ENCODE measurements at regions not wholly inside any gene's neighbourhood (a gene's known extent, or its start where the extent isn't known, plus 50 kb on each side); places are given as distances from the start of the nearest gene placed in this dataset.
"Not testable (repeated sequence)": the region's sequence is repeated elsewhere in the genome, so short reads cannot be mapped to it uniquely, and the experiment has no call there.

DNA sequence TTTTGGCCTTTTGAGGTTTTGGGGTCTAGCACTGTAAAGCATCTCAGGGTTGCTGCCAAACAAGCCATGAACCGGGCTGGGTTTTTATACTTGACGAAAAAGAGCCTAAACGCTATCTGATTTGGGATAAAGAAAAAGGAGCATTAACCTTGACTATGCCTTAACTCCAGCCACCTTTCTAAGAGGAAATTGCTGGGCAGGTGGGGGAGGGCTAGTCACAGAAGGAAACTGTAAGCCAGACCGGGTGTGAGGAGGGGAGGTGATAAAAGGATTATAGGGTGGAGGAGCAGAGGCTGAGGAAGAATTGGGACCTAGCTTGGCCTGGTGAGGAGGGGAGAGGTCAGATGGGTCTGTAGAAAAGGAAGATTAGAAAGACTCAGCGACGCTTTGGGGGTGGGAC is 335.2 kb upstream of the HTR1E start:
- DNase-seq = not testable (repeated sequence)

DNA sequence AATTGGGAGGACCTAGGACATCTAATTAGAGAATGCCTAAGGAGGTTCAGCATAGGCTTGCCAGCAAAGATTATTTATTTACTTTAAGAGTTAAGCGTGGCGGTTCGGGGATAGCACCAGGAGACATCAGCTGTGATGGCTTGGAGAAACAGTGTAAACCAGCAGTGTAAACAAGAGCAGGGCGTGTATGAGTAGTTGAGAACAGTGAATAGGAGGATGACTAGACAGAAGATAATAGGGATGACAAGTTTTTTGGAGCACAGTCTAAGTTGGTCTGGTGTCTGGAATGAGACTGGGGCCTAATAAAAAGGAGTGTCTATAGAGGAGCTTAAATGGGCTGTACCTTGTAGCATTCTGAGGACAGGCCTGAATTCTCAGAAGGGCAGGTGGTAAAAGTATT is 338.4 kb upstream of the HTR1E start:
- not testable (repeated sequence) for DNase-seq

DNA sequence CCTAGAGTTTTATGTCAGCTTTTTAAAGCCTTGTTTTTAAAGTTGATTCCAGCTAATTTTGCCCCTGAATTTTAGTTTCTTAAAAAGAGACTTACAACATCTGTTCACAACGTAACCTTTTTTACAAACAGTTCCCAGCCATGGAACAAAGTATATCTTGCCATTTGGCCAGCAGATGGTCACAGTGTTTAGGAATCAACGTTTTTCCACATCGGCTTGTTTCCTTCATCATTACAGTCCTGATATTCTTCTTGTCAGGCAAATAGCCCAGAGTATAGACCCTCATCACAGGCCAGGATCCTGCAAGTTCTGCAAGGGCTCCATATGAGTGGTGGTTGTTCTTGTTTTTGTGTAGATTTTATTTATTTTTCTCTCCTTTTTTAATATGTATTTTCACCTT is 341.7 kb upstream of the HTR1E start:
- no peak for DNase-seq

DNA sequence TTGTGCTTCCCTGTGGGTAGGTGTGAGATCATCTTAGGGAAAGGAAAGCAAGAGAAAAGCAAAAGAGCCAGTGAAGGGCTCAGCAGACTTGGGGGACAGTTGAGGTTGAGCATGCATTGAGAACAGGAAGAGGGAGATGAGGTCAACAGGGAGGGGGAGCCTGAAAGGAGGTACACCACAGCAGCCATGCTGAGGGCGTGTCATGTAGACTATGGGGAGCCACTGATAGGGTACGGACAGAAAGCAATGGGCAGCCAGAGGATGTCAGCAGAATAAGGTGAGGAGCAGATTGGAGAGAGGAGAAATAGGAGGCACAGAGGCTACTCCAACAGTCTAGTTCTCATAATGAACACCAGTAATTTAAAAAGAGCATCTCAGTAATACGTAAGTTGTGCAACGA is 351.1 kb upstream of the HTR1E start:
- no peak for DNase-seq

DNA sequence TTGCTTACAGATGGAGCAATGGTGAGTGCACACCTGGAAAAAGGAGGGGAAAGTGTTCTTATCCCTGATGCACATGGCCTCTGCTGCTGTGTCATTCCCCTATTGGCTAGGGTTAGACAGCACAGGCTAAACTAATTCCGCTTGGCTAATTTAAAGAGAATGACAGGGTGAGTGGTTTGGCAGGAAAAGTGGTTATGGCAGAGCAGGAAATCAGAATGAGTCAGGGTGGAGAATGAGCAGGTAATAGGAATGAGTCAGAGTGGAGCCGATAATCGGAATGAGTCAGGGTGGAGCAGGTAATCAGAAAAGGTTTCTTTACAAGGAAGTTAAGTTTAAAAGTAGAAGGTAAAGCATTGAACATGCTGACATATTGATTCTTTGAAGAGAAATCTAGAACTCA is 355.5 kb upstream of the HTR1E start:
- DNase-seq = no peak

DNA sequence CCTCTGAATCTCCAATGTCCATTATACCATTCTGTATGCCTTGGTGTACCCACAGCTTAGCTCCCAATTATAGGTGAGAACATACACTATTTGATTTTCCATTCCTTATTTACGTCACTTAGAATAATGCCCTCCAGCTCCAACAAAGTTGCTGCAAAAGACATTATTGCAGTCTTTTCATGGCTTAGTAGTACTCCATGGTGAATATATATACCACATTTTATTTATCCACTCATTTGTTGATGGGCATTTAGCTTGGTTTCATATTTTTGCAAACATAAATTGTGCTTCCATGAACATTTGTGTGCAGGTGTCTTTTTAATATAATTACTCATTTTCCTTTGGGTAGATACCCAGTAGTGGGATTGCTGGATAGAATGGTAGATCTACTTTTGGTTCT is 374.1 kb upstream of the HTR1E start:
- DNase-seq = no peak

DNA sequence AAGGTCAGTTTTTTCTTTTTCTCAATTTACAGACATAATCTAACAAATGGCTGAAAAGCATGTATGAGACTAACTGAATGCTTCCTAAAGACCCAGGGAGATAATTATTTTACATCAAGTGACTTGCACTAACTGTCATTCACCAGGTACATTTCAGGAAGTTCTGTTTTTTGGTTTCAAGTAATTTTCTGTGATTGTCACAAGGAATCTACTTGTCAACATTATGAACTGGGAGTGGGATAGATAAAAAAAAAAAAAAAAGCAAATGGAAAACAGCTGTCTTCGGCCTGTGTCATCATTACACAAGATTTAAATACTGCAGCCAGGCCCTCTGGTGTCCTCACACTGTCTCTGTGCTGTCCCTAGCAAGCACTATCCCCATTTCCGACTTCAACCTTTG is 379.0 kb upstream of the HTR1E start:
- DNase-seq = no peak

DNA sequence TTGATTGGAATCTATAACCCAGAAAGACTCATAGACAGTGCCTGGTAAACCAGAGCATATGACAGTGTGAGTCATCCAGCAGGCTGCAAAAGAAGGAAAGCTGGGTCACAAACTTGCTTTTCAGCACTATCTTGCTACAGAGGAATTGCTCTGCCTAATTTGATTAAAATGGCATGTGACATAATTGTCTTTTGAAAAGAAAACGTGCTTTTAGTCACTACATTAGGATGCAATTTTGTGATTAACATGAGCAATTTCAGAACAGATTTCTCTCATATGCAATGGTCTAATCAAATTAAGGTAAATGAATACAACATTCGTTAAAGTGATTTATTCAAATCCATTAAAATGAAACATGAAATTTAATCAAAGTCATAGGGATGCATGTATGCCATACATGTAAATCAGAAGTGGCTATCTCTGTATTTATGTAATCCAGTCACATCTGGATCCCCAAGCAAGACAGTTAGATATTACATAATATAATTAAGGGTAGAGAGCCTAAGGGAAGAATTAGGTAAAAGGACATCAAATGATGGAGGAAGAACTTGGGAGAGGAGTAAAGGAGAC is 400.0 kb upstream of the HTR1E start:
- no peak for DNase-seq

DNA sequence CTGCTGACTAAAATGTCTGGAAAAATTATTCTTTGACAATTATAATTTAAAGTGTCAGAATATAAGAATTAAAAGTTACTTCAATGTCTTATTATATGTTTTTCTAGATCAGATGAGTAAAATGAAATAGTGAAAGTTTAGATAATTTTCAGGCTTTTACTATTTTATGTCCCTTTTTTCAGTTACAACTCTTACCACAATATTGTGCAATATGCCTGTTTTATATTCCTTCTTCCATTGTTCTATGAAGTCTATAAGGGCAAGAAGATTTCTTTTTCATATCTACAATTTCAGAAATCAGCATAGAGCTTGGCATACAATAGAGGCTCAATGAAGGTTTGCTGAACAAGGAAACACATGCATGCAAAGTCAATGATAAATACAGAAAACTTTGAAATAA is 401.2 kb upstream of the HTR1E start:
- DNase-seq = no peak

DNA sequence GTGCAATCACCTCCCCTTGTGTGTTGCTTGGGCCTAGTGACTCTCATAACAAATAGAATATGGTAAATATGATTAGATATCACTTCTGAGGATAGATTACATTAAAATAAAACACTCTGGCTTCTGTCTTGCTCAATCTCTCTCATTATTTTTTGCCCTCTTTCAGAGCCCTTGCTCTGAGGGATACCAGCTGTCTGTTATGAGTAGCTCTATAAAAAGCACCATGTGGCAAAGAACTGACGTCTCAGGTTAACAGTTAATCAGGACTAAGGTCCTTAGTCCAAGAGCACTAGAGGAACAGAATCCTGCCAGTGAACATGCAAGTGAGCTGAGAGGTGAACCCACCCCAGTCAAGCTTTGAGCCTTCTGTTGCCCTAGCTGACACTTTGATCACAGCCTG is 402.2 kb upstream of the HTR1E start:
- no peak for DNase-seq

DNA sequence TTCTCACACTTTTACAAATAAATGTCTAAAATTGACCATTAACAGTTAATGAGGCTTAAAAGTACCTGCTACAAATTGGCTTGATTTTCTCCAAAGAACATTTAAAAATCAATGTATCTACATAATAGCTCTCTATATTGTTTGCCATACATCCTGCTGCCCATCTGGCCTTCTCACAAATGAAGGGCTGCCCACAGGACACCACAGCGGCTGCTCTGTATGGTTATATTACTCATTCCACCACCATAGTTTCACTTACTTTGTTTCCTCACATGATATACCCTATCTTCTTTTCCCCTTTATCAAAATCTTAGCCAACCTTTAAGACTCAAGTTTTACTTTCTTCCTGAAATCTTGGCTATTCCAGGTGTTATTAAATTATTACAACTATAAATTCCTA is 407.7 kb upstream of the HTR1E start:
- DNase-seq = no peak

DNA sequence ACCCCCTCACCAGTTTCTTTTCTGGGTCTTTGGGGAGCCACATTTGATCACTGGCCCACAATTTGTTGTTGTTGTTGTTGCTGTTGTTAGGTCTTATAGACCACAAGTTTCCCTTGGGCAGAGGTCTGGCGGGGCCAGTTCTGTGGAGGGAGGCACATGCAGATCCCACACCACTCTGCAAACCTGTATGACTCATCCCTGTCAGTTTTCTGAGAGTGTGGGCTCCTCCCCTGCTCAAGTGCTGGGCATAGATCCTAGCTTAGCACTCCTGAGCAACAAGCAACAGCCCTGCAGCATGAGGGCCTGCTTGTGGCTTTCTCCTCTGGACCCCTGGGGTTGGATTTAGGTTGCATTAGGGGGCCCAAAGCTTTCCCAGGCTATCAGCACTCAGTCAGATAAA is 411.1 kb upstream of the HTR1E start:
- no peak for DNase-seq

DNA sequence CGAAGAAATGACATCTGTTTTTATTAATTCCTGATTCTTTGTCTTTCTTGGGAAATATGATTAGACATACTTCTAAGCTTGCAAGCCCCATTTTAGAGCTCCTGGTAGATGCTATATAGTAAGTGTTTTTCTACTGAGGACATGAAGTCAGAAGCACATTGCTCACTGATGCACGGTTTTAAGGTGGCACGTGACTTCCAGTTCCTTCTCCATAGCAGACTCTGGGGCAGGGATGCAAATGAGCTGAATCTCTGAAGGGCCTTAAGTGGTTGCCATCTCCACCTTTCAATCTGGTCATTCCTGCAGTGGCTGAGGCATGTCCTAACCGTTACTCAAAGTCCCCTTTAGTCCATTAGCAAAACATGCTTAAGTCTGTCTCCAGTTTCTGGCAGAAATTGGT is 421.2 kb upstream of the HTR1E start:
- DNase-seq = no peak

DNA sequence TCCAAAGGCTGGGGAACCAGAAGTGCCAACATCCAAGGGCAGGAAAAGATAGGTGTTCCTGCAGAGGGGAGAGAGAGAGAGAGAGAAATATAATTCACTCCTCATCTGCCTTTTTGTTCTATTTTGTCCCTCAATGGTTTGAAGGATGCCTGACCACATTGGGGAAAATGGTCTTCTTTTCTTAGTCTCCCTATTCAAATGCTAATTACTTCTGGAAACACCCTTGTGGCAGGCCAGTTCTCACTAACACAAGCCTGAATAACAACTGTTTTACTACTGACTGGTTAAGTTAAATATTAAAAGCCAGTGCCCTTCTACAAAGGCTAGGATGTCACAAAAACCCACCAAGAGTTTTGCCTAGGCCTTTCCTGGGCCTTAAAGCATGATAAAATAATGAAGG is 425.4 kb upstream of the HTR1E start:
- no peak for DNase-seq

DNA sequence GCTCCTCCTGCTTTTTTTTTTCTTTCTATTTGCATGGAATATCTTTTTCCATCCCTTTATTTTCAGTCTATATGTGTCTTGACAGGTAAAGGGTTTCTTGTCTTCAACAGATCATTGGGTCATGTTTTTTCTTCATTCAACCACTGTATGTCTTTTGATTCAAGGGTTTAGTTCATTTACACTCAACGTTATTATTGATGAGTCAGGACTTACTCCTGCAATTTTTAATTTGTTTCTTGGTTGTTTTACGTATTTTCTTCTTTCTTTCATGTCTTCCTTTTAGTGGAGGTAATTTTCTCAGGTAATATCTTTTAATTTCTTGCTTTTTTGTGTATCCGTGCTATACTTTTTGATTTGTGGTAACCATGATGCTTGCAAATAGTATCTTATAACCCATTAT is 429.1 kb upstream of the HTR1E start:
- no peak for DNase-seq

DNA sequence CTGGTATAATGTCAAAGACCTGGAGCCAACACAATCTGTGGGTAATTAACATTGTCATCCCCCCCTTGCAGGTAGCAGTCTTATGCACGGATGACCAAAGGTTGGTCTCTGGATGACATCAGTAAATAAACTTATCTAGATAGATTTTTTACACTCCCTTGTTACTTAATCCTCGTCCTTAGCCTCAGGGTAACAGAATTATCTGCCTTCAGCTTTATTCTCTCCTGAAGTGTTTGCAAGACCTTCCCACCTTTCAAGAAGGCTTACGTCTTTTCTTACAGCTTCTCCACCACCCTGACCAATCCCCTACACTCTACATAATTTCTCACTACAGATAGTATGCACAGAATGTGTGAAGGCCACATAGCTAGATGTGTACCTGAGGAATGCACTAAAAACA is 434.8 kb upstream of the HTR1E start:
- no peak for DNase-seq

DNA sequence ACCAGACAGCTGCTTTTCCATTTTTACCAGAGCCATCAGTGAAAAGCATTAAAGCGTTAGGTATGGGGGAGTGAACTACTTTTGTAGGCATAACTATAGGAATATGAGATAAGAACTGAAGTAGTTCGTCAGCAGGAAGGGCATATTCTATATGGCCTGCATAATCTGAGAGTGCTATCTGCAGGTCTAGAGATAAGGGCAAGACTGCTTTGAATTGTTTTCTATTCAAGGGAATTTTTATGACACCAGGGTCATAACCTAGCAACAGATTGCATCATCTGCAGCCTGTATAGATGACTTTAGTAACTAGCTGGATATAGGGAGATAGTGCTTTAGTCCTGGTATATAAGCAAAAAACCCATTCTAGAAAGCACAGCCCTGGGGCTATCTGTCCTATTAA is 437.3 kb upstream of the HTR1E start:
- DNase-seq = no peak

DNA sequence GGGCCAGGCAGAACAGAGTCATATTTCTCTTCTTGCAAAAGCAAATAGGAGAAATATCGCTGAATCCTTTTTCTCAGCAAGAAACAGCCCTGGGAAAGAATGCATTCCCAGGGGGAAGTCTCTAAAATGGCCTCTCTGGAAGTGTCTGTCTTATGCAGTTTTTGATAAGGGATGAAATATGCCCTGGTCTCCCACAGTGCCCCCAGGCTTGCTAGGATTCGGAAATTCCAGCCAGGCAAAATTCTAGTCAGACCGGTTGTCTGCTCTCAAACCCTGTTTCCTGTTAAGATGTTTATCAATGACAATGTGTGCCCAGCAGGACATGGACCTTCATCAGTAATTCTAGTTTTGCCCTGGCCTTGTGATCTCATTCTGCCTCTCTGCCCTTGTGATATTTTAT is 448.3 kb upstream of the HTR1E start:
- not testable (repeated sequence) for DNase-seq

DNA sequence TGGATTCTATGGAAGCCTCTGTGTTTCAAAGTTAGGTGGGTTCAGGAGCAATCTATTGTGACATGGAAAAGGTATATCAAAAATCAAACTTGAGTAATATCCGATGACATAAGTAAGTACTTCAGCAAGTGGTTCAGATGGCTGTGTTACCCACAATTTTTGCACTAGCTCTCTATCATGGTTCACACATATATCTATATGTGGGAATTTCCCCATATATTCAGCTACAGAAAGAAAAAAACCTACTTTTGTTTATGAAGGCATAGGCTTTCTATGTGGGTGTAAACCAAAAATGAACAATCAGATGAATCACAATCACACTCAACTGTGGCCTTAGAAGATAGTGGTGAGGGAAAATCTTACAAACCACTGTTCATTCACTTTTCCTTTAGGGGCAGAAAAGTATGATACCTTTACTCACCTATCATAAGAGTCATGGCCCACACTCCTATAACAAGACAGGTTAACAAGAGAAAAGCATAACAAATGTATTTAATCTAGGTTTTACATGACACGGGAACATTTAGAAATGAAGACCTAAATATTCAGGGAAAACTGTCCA is 449.6 kb upstream of the HTR1E start:
- DNase-seq = no peak

DNA sequence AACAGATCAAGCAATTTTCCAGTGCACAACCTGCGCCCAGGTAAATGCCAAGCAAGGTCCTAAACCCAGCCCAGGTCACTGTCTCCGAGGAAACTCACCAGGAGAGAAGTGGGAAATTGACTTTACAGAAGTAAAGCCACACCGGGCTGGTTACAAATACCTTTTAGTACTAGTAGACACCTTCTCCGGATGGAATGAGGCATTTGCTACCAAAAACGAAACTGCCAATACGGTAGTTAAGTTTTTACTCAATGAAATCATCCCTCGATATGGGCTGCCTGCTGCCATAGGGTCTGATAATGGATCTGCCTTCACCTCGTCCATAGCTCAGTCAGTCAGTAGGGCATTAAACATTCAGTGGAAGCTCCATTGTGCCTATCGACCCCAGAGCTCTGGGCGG is 459.0 kb upstream of the HTR1E start:
- DNase-seq = not testable (repeated sequence)

DNA sequence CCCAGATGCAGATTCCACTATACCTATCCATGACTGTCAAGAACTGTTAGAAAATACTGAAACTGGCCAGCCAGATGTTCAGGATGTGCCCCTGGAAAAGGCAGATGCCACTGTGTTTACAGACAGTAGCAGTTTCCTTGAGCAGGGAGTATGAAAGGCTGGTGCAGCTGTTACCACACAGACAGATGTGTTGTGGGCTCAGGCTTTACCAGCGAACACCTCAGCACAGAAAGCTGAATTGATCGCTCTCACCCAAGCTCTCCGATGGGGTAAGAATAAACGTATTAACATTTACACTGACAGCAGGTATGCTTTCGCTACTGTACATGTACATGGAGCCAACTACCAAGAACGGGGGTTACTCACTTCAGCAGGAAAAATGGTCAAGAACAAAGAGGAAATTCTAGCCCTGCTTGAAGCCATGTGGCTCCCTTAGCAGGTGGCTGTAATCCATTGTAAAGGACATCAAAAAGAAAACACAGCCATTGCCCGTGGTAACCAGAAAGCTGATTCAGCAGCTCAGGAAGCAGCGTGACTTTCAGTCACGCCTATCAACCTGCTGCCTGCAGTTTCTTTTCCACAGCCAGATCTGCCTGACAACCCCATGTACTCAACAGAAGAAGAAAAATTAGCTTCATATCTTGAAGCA is 459.7 kb upstream of the HTR1E start:
- no peak for DNase-seq

DNA sequence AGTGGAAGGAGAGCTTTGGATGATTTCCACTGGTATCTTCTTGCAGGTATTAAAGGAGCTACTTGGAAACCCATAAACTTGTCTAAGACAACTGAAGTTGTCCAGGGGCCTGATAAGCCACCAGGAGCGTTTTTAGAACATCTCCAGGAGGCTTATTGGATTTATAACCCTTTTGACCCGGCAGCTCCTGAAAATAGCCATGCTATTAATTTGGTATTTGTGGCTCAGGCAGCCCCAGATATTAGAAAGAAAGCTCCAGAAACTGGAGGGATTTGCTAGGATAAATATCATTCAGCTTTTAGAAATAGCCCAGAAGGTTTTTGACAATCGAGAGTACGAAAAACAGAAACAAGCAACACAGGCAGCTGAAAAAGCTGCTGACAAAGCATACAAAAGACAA is 461.0 kb upstream of the HTR1E start:
- no peak for DNase-seq

DNA sequence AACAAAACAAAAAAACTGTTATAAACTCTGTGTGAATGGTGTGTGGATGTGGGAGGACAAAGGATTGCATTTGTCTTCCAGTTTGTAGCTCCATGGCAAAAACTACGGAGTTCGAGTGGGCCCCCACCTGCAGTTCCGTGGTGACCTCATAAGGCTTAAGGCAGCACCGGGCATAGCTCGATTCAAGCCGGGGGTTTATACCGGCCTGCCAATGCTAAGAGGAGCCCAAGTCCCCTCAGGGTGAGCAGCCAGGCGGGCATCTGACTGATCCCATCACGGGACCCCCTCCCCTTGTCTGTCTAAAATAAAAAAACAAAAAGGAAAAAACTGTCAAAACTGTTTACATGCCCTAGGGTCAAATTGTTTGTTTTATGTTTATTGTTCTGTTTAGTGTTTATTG is 463.2 kb upstream of the HTR1E start:
- DNase-seq = no peak

DNA sequence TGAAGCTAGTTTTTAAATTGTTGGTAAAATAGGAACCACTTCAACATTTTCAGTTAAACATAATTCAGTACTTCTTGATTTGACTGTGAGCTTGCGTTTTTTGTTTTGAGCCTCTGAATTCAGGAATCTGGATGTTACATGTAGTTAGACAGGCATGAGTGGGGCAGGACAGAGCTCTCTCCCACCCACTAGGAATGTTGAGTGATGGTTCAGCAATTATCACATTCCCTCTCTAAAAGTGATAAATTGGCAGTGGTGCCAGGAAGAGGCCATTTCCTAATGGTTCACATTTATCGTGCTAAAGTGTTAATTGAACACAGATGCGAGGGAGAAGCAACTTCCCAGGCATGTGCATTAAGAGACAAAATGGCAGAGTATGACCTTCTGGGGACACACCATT is 465.5 kb upstream of the HTR1E start:
- no peak for DNase-seq

DNA sequence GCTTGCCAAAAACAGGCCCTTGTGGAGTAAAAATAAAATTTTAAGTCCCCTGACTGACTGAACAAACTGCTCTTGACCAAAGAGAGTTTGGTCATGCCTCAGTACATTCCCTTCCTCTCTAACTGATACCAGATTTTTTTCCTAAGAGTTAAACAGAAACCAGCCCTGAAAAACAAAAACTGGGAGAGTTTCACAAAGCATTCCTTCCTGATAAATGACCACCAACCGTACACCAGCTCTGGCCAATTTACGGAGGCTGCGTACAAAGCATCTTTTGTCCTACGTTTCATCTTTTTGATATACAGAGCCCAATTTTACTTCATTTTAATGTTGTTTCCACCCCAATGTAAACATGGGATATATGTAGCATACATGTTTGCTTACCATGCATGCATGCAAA is 477.4 kb upstream of the HTR1E start:
- no peak for DNase-seq
